ENCODE measurements at regions not wholly inside any gene's neighbourhood (a gene's known extent, or its start where the extent isn't known, plus 50 kb on each side); places are given as distances from the start of the nearest gene placed in this dataset.

DNA sequence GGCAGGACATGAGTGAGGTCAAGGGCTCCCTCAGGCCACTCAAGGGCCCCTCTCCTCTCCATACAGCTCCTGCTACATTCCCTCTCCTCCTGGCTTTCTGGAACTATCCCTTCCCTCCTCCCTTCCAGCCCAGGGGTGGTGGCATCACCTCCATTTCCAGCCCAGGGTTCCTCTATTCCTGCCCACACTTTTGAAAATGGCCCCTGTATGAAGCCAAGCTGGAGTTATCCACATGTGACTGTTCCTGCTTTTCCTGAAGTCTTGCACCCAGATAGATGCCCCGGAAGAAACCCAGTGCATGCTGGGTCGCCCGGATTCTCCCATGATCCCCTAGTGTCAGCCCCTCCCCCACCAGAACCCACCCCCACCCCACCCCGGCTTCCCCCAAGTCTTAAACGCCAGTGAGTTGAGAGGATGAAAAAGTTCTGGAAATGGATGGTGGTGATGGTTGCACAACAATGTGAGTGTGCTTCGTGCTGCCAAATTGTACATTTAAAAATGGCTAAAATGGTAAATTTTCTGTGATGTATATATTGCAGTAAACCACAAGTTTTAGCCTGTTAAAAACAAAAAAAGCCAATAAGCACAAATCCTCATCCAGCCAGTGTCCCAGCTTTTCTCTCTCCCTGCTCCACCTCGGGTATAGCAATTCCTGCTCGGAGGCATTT is 136.9 kb downstream of the SCARB1 start:
- no peak for DNase-seq

DNA sequence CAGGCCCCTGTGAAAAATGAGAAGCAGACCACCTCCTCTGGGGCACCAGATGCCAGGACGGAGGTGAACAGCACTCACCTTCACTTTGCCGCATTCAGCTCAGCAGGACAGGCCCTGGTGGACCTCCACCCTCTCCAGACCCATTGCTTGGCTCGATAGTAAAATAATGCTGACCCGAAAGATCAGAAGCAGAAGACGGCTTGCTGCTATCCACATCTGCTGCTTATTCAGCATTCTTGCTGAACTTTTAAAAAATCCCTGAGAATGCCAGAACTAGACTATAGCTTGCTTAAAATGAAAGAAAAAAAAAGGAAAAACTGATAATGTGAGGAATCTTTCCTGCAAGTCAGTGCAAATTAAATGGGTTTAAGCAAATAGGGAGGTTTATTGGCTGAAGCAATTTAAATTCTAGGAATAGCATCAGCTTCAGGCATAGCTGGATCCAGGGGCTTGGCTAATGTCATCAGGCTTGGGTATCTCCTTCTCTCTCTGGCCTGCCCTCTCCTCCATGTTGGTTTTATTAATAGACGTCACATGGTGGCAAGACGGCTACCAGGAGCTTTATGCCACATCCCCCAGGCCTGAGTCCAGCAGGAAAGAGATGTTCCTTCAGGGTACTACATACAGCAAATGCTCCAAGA is 137.9 kb downstream of the SCARB1 start:
- no peak for DNase-seq

DNA sequence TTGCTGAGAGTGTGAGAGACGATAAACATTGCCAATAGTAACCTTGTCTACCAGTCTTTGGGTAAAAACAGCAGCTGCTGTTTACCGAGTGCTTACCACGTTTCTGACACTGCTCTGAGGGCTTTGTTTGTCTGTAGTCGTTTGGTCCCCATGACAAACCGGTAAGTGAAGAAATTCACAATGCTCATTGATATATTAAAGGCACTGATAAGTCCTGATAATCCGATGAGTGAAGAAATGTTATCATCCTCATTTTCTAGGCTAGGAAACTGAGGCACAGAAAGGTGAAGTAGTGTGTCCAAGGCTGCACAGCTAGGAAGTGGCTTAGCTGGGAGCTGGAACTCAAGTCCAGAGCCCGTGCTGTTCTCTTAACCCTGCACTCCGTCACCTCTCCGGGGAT is 138.6 kb downstream of the SCARB1 start:
- DNase-seq, result no peak

DNA sequence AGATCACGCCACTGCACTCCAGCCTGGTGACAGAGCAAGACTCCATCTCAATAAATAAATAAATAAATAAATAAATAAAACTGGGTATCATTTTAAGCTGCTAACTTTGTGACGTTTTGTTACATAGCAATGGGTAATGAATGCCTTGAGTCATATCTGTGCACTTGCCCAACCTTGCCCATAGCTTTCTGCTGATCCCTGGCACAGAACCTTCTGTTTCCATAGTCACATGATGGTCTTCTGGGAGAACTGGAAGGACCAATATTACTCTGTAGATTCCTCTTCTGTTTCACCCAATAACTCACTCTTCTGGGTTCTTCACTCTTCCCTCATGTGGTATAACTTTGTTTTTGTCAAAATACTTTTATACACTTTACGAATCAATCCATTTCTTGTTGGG is 140.8 kb downstream of the SCARB1 start:
- no peak for DNase-seq

DNA sequence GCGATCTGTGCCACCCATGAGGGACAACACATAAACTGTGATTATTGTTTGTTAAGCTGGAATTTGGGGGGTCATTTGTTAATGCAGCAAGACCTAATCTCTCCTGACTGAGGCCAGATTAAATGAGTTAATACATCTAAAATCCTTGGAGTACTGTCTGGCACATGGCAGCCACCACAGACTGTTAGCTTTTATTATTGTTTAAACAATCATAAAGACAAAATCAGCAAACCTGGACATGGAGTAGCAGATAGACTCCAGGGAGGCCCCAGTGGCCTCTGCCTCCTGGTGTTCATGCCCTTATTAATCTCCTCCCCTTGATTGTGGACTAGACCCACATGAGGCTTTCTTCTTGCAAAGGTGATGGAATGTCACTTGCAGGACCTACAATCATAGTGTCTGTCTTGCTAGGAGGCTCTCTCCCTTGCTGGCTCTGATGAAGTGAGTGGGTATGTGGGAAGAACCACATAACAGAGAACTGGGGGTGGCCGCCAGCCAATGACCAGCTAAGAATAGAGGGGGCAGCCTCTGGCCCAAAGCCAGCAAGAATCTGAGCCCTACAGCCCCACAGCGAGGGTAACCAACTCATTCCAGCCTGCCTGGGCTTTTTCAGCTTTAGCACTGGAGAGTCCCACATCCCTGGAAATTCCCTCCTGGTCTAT is 142.0 kb downstream of the SCARB1 start:
- DNase-seq, result no peak

DNA sequence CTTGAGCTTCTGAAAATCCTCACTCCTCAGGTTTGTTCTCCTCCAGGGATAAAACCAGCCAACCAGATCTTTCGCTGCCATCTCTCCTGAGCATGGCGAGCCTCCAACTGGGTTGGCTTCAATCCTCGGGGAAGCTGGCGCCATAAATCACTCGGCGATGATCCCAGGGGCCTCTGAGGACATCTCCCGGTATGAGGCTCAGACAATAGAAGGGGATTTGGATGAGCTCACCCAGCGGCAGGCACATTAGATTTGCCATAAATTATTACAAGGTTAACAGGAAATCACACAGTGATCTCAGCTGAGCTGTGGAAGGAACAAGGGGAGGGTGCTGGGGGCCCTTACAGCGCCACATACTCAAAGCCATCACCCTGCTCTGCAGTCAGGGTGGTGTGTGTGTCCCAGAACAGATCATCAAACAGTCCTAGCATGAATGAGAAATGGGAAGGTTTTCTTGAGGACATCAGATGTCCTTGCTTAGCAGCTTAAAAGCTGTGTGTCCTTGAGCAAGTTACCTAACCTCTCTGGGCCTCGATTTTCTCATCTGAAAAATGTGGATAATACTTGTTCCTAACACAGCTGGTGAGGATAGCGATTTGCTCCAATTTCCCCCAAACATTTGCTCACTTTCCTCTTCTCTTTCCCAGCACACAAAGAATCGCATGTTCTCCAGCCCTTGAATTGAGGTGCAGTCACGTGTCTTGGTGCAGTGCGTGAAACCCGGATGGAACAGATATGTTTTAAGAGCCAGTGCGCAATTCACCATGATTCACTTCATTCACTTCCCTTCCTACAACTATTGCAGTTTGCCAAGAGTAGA is 142.8 kb downstream of the SCARB1 start:
- no peak for DNase-seq

DNA sequence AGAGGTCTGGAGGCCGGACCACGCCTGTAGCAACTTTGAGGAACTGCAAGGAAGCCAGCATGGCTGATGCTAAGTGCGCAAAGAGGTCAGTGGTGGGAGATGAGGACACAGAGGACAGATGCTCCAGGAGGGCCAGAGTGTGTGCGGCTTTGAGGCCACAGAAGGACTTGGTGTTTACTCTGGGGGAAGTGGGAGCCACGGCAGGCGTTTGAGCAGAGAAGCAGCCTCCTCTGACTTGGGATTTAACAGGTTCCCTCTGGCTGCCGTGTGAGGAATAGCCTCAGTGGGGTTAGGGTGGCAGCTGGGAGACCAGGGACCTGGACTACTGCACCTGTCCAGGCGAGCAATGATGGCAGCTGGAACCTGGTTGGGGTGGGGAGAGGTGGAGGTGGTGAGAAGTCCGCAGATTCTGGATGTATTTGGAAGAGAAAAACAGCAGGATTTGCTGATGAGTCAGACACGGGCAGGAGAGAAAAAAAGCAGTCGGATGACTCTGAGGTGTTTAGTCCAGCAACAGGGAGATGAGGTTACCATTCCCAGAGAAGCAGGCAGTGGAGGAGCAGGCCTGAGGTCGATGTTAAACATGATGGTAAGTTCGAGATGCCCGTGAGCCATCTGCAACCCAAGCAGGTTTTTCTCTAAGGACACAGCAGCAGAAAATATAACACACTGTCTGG is 143.5 kb downstream of the SCARB1 start:
- no peak for DNase-seq

DNA sequence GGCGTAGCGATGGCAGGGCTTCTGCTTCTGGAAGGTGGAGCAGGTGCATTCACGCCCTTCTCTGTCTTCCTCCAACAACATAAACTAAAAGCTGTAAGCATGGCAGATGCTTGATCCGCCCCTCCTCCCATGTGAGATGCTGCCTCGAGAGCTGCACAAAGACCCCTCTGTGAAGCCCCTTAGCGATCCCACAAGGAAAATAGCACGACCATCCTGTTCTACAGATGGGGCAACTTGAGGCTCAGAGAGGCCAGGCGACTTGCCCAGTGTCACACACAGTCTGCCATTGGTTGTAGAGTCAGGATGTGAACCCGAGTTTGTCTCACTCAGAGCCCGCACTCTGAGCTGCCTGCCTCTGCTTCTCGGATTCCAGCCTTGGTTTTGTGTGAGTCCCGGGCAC is 144.4 kb downstream of the SCARB1 start:
- DNase-seq, result no peak

DNA sequence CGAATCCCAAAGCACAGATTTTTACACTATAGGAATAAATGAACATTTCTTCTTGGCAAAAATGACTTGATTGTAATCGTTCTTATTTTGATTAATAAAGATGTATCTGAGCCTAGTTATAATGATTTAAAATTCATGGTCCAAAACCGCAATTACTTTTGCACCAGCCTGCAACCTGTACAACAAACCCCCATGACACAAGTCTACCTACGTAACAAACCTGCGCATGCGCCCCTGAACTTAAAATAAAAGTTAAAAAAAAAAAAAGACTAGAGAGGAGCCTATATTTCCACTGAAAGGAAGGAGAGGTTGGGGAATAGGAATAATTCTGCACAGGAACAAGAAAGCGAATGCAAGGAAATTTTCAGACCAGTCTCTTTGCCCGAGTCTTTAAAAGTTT is 145.2 kb downstream of the SCARB1 start:
- no peak for DNase-seq

DNA sequence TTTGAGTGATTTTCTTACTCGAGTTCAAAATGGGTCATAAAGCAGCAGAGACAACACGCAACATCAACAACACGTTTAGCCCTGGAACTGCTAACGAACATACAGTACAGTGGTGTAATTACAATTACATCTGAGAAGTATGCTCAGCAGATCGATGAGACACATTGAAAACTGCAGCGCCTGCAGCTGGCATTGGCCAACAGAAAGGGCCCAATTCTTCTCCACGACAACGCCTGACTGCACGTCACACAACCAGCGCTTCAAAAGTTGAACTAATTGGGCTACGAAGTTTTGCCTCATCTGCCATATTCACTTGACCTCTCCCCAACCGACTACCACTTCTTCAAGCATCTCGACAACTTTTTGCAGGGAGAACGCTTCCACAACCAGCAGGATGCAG is 145.6 kb downstream of the SCARB1 start:
- no peak for DNase-seq

DNA sequence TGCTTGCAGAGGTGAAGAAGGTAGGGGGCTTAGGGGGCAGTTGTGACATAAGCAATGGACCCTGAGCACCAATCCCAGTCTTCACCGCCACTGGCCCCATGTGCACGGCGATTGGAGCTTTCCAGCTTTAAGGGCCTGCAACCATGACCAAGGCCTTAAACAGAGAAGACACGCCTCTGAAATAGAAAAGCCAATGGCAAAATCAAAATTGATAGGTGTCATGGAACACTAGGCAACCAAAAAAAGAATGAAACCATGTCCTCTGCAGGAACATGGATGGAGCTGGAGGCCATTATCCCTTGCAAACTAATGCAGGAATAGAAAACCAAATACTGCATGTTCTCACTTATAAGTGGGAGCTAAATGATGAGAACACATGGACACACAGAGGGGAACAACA is 146.3 kb downstream of the SCARB1 start:
- no peak for DNase-seq

DNA sequence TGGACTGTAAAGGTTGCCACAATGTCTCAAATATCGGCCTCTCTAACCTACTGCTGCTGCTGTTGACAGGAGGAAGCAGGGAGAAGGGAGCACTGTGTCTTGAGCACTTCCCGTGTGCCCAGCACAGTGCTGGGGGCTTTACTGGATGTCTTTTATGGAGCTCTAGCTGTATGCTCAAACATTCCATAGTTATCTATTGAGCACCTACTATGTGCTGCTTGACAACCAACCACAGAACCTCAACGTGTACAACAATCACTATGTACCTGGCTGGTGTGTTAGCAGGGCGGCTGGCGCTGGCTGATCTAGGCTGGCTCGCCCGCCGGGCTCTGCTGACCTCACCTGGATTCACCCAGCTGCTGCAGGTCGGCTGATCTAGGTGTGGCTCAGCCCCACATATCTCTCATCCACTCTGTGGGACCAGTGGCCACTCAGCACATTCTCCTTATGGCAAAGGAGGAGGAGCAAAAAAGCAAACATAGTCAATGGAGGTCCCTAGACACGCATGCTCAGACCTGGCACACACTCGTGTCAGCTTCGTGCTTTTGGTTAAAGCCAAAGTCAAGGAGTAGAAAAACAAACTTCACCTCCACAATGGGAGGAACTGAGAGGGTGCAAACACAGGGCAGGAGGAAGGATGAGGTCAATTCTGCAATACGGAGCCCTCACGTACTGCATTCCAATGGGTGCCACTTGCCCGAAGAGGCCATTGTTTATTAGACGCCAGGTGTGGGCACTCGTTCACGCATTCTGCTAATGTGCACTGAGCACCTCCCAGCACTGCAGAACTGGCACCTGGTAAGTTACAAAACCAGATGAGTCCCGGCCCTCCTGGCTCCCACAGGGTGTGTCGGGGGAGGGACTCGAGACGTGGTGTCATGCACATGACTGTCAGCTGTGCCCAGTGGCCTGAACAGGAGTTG is 147.2 kb downstream of the SCARB1 start:
- no peak for DNase-seq

DNA sequence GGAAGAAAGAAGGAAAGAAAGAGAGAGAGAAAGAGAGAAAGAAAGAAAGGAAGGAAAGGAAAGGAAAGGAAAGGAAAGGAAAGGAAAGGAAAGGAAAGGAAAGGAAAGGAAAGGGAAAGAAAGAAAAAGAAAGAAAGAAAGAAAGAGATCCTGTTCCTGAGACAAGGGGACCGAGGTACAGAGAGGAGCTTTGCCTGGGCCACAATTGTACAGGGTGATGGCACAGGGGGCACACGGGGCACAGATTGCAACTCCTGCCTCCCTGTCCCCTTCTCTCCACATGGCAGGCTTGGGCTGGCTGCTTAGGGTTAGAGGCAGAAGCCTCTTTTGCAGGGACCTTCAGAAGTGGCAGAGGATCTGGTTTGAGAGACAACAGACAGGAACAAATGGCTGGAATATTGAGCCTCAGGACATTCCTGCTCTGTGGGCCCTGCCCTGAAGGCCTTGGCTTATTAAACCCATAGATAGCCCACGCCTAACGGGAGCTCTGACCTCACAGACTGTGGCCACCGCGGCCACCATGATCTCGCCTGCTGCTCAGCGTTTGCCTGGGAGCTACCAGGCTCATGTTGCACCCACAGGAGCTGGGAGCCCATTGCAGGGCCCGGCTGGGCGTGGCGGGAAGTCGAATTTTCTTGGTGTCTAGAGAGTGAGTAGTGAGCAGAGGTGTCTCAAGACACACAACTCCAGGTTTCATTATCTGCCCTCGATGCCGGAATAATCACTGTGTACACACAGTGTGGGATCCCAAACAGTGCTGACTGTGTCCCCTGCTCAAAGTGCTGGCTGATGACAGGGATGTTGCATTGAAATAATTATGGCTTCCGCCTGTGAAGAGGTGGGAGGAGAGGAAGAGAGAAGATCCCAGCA is 147.9 kb upstream of the NCOR2 start:
- no peak for DNase-seq

DNA sequence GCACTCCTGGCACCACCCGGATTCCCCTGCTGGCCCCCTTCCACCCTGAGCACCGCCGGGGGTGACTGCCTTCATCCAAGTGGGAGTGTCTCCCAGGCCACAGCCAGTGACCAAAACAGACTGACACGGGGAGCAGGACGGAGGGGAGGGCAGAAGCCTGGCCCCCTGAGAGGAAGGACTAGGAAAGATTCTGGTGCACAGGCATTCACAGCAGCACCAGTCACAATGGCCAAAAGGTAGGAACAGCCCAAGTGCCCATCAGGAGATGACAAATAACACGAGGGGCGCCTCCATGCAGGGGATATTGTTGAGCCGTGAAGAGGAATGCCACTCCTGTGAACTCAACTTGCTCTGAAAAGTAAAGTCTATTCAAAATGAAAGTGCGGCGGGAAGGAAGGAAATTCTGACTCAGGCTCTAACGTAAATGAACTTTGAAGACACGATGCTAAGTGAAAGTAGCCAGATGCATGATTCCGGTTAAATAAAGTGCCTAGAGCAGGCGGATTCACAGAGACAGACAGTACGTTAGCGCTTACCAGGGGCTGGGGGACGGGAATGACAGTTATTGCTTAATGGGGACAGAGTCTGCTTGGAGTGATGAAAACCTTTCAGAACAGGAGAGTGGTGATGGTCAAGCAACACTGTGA is 146.1 kb upstream of the NCOR2 start:
- peak; percentile 43 for DNase-seq

DNA sequence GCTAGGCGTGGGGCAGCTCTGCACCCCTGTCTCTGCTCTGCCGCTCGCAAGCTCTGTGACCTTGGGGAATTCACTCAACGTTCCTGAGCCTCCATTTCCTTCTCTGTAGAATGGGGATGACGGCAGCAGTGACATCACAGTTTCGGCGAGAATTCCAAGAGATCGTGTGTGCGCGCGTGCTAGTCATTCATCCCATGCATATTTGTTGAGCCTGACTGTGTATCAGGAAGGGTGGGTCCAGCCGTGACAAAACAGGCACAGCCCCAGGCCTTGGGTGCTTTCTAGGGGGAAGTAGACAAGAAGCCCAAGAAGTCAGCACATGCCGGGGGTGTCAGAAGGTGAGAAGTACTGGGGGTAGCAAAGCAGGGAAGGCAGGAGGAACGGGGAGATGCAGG is 145.6 kb upstream of the NCOR2 start:
- no peak for DNase-seq

DNA sequence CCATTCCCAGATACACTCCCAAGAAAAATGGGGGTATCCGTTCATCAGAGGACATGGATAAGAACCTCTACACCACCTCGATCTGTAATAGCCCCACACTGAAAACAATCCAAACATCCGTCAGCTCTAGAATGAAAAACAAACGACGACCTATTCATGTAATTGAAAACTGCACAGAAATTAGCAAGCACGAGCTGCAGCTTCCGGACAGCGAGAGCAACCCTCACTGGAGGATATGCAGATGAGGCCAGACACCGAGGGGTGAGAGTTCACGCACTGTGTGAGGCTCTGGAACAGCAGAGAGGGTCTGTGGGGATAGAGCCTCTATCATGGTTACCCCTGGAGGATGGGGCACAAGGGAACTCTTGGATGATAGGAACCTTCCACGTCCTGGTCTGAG is 143.9 kb upstream of the NCOR2 start:
- DNase-seq, result no peak

DNA sequence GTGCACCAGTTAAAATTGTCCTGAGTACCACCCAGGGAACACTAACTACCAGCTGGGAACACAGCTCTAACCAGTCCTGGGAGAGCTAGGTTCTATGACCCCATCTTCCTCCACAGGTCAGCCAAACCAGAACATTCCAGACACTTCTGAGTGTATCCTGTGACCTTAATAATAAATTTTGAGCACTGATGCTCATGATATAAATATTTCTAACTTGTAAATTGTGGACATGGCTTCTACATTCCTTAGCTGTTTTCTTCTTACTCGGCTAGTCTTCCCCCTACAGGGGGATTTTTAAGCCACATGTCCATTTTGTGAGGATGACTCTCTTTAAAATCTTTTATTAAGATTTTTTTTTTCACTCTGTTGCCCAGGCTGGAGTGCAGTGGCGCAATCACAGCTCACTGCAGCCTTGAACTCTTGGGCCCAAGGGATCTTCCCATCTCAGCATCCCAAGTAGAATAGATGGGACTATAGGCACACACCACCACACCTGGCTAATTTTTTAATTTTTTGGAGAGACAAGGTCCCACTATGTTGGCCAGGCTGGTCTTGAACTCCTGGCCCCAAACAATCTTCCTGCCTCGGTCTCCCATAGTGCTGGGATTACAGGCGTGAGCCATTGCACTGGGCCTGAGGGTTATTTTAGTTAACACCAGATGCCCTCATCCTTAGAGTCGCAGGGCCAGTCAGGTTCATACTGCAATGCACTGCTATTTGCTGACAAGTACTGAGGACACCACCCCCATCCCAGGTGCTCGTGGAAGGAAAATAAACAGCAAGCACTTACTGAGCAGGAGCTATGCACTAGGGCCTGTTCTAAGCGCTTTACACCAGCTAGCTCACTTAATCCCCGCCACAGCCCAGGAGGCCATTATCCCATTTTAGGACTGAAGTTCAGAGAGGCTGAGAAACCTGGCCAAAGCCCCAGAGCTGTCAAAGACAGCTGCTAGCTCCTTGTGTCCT is 142.6 kb upstream of the NCOR2 start:
- no peak for DNase-seq

DNA sequence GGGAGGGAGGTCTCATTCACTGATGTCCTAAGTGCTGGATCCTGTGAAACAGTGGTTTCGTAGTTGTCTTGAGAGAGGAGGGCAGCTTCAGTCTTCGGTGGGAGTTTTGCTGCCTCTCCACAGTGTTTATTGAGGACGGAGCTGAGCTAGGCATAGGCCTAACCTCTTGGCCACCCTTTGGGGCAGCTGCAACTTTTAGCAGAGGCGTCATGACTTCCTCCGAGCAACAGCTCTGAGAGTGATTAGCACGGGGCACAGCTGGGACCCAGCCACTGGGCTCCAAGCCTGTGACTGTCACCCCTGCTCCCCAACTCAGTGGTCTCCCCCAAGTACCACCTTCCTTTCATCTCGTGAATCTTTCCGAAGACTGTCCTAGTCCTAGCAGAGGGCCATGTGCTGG is 139.9 kb upstream of the NCOR2 start:
- no peak for DNase-seq

DNA sequence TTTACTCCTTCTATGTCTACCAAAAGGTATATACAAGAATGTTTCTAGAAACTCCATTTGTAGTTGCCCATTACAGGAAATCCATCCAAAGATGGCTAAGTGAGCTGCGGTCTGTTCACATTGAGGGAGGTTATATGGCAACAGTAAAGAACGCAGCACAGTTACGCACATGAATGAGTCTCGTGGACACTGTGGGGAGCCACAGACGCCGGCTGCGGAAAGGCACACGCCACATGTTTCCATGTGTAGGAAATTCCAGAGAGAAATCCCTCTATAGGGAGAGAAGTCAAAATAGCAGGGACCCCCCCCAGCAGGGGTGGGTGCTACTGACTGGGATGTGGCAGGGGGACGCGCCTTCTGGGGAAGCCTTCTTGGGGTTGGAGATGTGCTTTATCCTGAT is 139.0 kb upstream of the NCOR2 start:
- no peak for DNase-seq
